H4 (cell line): ENCODE measurements at regions not wholly inside any gene's neighbourhood (a gene's known extent, or its start where the extent isn't known, plus 50 kb on each side); places are given as distances from the start of the nearest gene placed in this dataset.
"Not testable (repeated sequence)": the region's sequence is repeated elsewhere in the genome, so short reads cannot be mapped to it uniquely, and the experiment has no call there.

Experiments used
- DNase-seq: peaks from one replicate; pipeline ENCODE4 v3.0.0-alpha.2; 2015; ENCODE audit warnings: low spot score

- not testable (repeated sequence) for DNase-seq
Measured at GRCh38 chr16:29355339-29356059, 51.0 kb downstream of the NPIPB11 start.

- not testable (repeated sequence) for DNase-seq
Measured at GRCh38 chr16:29354449-29354848, 52.1 kb downstream of the NPIPB11 start.

- not testable (repeated sequence) for DNase-seq
Measured at GRCh38 chr16:29352617-29352999, 53.9 kb downstream of the NPIPB11 start.

- not testable (repeated sequence) for DNase-seq
Measured at GRCh38 chr16:29351970-29352616, 54.4 kb downstream of the NPIPB11 start.

- not testable (repeated sequence) for DNase-seq
Measured at GRCh38 chr16:29351271-29351969, 55.1 kb downstream of the NPIPB11 start.

- DNase-seq = peak; percentile 71
Measured at GRCh38 chr16:29349966-29350365, 56.5 kb downstream of the NPIPB11 start.

GRCh38 chr16:29348748-29349147 is 57.8 kb downstream of the NPIPB11 start:
- not testable (repeated sequence) for DNase-seq

- DNase-seq = not testable (repeated sequence)
Measured at GRCh38 chr16:29348123-29348690, 58.3 kb downstream of the NPIPB11 start.

- DNase-seq = not testable (repeated sequence)
Measured at GRCh38 chr16:29346796-29347580, 59.5 kb downstream of the NPIPB11 start.

- DNase-seq = not testable (repeated sequence)
Measured at GRCh38 chr16:29346203-29346602, 60.3 kb downstream of the NPIPB11 start.

- not testable (repeated sequence) for DNase-seq
Measured at GRCh38 chr16:29342937-29343336, 63.6 kb downstream of the NPIPB11 start.

- DNase-seq = not testable (repeated sequence)
Measured at GRCh38 chr16:29340779-29341438, 65.6 kb downstream of the NPIPB11 start.

- DNase-seq = not testable (repeated sequence)
Measured at GRCh38 chr16:29340235-29340634, 66.3 kb downstream of the NPIPB11 start.

- DNase-seq = not testable (repeated sequence)
Measured at GRCh38 chr16:29338821-29339700, 67.5 kb downstream of the NPIPB11 start.

GRCh38 chr16:29337385-29337901 is 69.1 kb downstream of the NPIPB11 start:
- DNase-seq = not testable (repeated sequence)

GRCh38 chr16:29335549-29335846 is 71.0 kb downstream of the NPIPB11 start:
- not testable (repeated sequence) for DNase-seq

GRCh38 chr16:29334776-29335548 is 71.5 kb downstream of the NPIPB11 start:
- DNase-seq = not testable (repeated sequence)

- DNase-seq = not testable (repeated sequence)
Measured at GRCh38 chr16:29333492-29334097, 72.9 kb downstream of the NPIPB11 start.
